OCI-LY1 (cell line): ENCODE measurements at regions not wholly inside any gene's neighbourhood (a gene's known extent, or its start where the extent isn't known, plus 50 kb on each side); places are given as distances from the start of the nearest gene placed in this dataset.

Experiments
- H2AFZ ChIP-seq: fragments of 200-600 bp; sonication (generic), shearing (Covaris generic); 2 replicates; pipeline ENCODE4 v1.6.0; 2014; ENCODE audit warnings: antibody characterized with exemption, mild to moderate bottlenecking, low read length
- H3F3A ChIP-seq: fragments of 200-600 bp; sonication (generic), shearing (Covaris generic); 2 replicates; pipeline ENCODE4 v1.6.0; 2014; ENCODE audit warnings: mild to moderate bottlenecking, antibody characterized with exemption, low read length, moderate library complexity; ENCODE audit not compliant: insufficient read depth
- H3K27ac ChIP-seq: fragments of 200-600 bp; sonication (generic); 2 replicates; pipeline ENCODE4 v1.5.1; 2014; ENCODE audit warnings: low read length, mixed run types, mild to moderate bottlenecking, low read depth; ENCODE audit not compliant: poor library complexity, severe bottlenecking
- H3K27me3 ChIP-seq: fragments of 200-600 bp; sonication (generic); 2 replicates; pipeline ENCODE4 v1.6.0; 2014; ENCODE audit warnings: antibody characterized with exemption, mild to moderate bottlenecking, low read length, moderate library complexity; ENCODE audit not compliant: insufficient read depth
- H3K36me3 ChIP-seq: fragments of 200-600 bp; sonication (generic); 2 replicates; pipeline ENCODE4 v1.6.1; 2014; ENCODE audit warnings: mild to moderate bottlenecking, antibody characterized with exemption, low read length, moderate library complexity, mixed read lengths; ENCODE audit not compliant: insufficient read depth
- H3K4me1 ChIP-seq: fragments of 200-600 bp; sonication (generic); 2 replicates; pipeline ENCODE4 v1.5.1; 2014; ENCODE audit warnings: mild to moderate bottlenecking, low read length, moderate library complexity; ENCODE audit not compliant: insufficient read depth, severe bottlenecking
- H3K4me2 ChIP-seq: fragments of 200-600 bp; sonication (generic), shearing (Covaris generic); 2 replicates; pipeline ENCODE4 v1.6.1; 2014; ENCODE audit warnings: low read length
- H3K4me3 ChIP-seq: fragments of 200-600 bp; sonication (generic); 2 replicates; pipeline ENCODE4 v1.5.1; 2014; ENCODE audit warnings: low read length, low read depth, mild to moderate bottlenecking, mixed read lengths; ENCODE audit not compliant: poor library complexity, severe bottlenecking
- H3K79me2 ChIP-seq: fragments of 200-600 bp; shearing (Covaris generic); 2 replicates; pipeline ENCODE4 v1.6.1; 2016; ENCODE audit warnings: mixed run types, low read length, mixed read lengths; ENCODE audit not compliant: insufficient read depth
- H3K9ac ChIP-seq: fragments of 200-600 bp; sonication (generic), shearing (Covaris generic); 2 replicates; pipeline ENCODE4 v1.6.1; 2014; ENCODE audit warnings: mild to moderate bottlenecking, low read length, mixed read lengths
- H3K9me2 ChIP-seq: fragments of 200-600 bp; sonication (generic), shearing (Covaris generic); 2 replicates; pipeline ENCODE4 v1.6.1; 2014; ENCODE audit warnings: low read depth, mild to moderate bottlenecking, low read length, mixed read lengths
- H3K9me3 ChIP-seq: fragments of 200-600 bp; shearing (Covaris generic); 2 replicates; pipeline ENCODE4 v1.6.1; 2014; ENCODE audit warnings: low read length, mixed read lengths
- H4K20me1 ChIP-seq: fragments of 200-600 bp; sonication (generic), shearing (Covaris generic); 2 replicates; pipeline ENCODE4 v1.6.0; 2016; ENCODE audit warnings: mild to moderate bottlenecking, low read length; ENCODE audit not compliant: insufficient read depth
- EZH2 ChIP-seq: fragments of 200-600 bp; sonication (generic), shearing (Covaris generic); IDR thresholded peaks from 2 replicates; pipeline ENCODE4 v1.8.0; 2017; ENCODE audit warnings: borderline replicate concordance, mixed run types, mild to moderate bottlenecking, antibody characterized with exemption, low read length, moderate library complexity, mixed read lengths
- TF ChIP-seq, protein P1 (sequence below): fragments of 200-600 bp; sonication (generic), shearing (Covaris generic); IDR thresholded peaks from 2 replicates; pipeline ENCODE4 v1.5.1; 2017; ENCODE audit warnings: mild to moderate bottlenecking, antibody characterized with exemption, low read length, moderate library complexity, mixed read lengths

- Histone ChIP-seq H3K4me3 (no peak overlapping the region), H3K36me3 (no peaks in the 10 kb centered on the region), H3K79me2 (no peaks in the 10 kb centered on the region), H3K9me2 (no peaks in the 10 kb centered on the region), H3K4me1 (no peaks in the 10 kb centered on the region), H3K27me3 (no peaks in the 10 kb centered on the region), H3K4me2 (no peak overlapping the region), H3K9me3 (no peaks in the 10 kb centered on the region), H3K27ac (no peak overlapping the region), H4K20me1 (no peaks in the 10 kb centered on the region), H2AFZ (no peak overlapping the region), H3F3A (no peaks in the 10 kb centered on the region), H3K9ac (no peak overlapping the region)
- TF ChIP-seq, protein P1, sequence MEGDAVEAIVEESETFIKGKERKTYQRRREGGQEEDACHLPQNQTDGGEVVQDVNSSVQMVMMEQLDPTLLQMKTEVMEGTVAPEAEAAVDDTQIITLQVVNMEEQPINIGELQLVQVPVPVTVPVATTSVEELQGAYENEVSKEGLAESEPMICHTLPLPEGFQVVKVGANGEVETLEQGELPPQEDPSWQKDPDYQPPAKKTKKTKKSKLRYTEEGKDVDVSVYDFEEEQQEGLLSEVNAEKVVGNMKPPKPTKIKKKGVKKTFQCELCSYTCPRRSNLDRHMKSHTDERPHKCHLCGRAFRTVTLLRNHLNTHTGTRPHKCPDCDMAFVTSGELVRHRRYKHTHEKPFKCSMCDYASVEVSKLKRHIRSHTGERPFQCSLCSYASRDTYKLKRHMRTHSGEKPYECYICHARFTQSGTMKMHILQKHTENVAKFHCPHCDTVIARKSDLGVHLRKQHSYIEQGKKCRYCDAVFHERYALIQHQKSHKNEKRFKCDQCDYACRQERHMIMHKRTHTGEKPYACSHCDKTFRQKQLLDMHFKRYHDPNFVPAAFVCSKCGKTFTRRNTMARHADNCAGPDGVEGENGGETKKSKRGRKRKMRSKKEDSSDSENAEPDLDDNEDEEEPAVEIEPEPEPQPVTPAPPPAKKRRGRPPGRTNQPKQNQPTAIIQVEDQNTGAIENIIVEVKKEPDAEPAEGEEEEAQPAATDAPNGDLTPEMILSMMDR, result no peak
- no peak for TF ChIP-seq EZH2
Measured at GRCh38 chr1:191963286-191963685, 195.0 kb upstream of the RGS18 start.

DNA sequence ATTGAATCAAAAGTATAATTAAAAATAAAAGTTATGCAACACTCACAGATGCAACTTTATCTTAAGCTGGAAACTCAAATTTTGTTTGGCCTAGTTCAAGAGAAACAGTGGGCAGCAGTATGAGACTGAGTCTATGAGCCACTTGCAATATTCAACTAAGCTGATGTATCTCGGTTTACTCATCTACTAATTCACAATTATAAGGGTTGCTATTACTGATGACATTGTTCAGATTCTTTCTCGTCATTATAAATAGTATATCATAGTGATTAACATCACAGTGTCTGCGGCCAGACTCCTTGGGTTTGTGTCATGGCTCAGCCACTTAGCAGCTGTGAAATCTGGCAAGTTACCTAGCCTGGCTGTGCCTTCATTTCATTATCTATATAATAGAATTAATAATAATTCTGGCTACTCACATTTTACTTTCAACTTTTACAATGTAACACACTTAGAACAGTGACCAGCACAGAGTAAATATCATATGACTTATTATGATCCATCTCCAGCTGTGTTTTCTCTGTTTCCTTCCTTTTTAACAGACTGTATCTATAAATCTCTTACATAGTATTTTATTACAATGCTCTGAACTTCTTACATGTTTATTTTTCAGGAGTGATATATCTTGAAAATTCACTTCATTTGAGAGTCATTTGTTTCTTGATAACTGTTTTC is 194.3 kb upstream of the RGS18 start:
- Histone ChIP-seq H3K9ac (no peak overlapping the region), H3K27ac (no peak overlapping the region), H2AFZ (no peak overlapping the region)

DNA sequence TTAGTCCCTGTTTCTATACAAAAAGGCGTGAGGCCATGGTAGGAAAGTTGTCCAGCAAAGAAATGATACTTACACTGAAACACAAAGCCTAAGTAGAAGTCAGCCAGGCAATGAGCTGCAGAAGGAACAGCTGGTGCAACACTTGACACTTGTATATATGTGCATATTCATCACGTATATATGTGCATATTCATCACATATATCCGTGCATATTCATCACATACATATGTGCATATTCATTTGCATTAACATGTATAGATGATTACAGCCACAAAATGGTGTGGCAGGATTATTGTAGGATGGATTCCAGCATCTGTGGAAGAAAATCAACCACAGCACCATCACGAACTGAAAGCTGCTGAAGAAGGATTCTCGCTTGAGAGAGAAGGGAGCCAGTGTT is 189.0 kb upstream of the RGS18 start:
- H2AFZ ChIP-seq, result no peak overlapping the region
- H3K9me2 ChIP-seq, result no peaks in the 10 kb centered on the region
- H3K4me1 ChIP-seq, result no peaks in the 10 kb centered on the region
- no peak overlapping the region for H3K27ac ChIP-seq
- no peaks in the 10 kb centered on the region for H3K79me2 ChIP-seq
- no peak overlapping the region for H3K4me2 ChIP-seq
- no peaks in the 10 kb centered on the region for H3K36me3 ChIP-seq
- H3K9me3 ChIP-seq, result no peaks in the 10 kb centered on the region
- no peaks in the 10 kb centered on the region for H4K20me1 ChIP-seq
- H3F3A ChIP-seq, result no peaks in the 10 kb centered on the region
- no peak overlapping the region for H3K4me3 ChIP-seq
- TF ChIP-seq, protein P1, result no peak
- no peak for TF ChIP-seq EZH2
- H3K27me3 ChIP-seq, result no peaks in the 10 kb centered on the region
- H3K9ac ChIP-seq, result no peak overlapping the region

More for the DNA sequence above, 194.3 kb upstream of the RGS18 start:
- H3K9me3 ChIP-seq, result no peaks in the 10 kb centered on the region
- no peak overlapping the region for H3K4me3 ChIP-seq
- H4K20me1 ChIP-seq, result no peaks in the 10 kb centered on the region
- no peak for TF ChIP-seq EZH2
- TF ChIP-seq, protein P1, result no peak
- H3K9me2 ChIP-seq, result no peaks in the 10 kb centered on the region
- no peaks in the 10 kb centered on the region for H3K4me1 ChIP-seq
- H3K27me3 ChIP-seq, result no peaks in the 10 kb centered on the region
- H3K79me2 ChIP-seq, result no peaks in the 10 kb centered on the region
- no peak overlapping the region for H3K4me2 ChIP-seq
- no peaks in the 10 kb centered on the region for H3F3A ChIP-seq
- no peaks in the 10 kb centered on the region for H3K36me3 ChIP-seq
